ENCODE measurements at regions not wholly inside any gene's neighbourhood (a gene's known extent, or its start where the extent isn't known, plus 50 kb on each side); places are given as distances from the start of the nearest gene placed in this dataset.

GRCh38 chr5:68757626-68758212 is 336.1 kb upstream of the SLC30A5 start:
- Mint-ChIP-seq H3K4me3 (no peak overlapping the region), H3K4me1 (no peaks in the 10 kb centered on the region), H3K36me3 (no peaks in the 10 kb centered on the region), H3K9me3 (peaks cover 5% of the 10 kb centered on the region), H3K27me3 (ENCODE audit: insufficient read depth, low read depth) (no peaks in the 10 kb centered on the region), H3K27ac (no peak overlapping the region)
- DNase-seq (ENCODE audit: low spot score), result no peak
- no peaks in the 10 kb centered on the region for H3K36me3 ChIP-seq
- TF ChIP-seq EZH2phosphoT487 (IDR thresholded peaks at IDR 0.05), result no peak
- TF ChIP-seq EZH2 (IDR thresholded peaks at IDR 0.05), result no peak
- no peak for TF ChIP-seq CTCF (IDR thresholded peaks at IDR 0.05)
- H3K9me3 ChIP-seq (ENCODE audit: low read depth), result no peaks in the 10 kb centered on the region
- no peaks in the 10 kb centered on the region for H3K27me3 ChIP-seq
- H3F3A ChIP-seq (ENCODE audit: low read depth), result no peaks in the 10 kb centered on the region
- no peaks in the 10 kb centered on the region for H3K4me1 ChIP-seq
- no peak overlapping the region for H3K4me2 ChIP-seq
- H3K4me3 ChIP-seq, result no peak overlapping the region
- H4K20me1 ChIP-seq (ENCODE audit: low read depth), result no peaks in the 10 kb centered on the region
- H3K27ac ChIP-seq, result no peak overlapping the region
- no peaks in the 10 kb centered on the region for H3K79me2 ChIP-seq (ENCODE audit: low read depth)
- no peak overlapping the region for H2AFZ ChIP-seq (replicated peaks)
- no peak overlapping the region for H3K9ac ChIP-seq

- Histone ChIP-seq H2AFZ (replicated peaks) (no peak overlapping the region), H3K27ac (no peak overlapping the region), H3K79me2 (ENCODE audit: low read depth) (no peaks in the 10 kb centered on the region), H3K27me3 (no peaks in the 10 kb centered on the region), H3K4me1 (no peaks in the 10 kb centered on the region), H3K9ac (no peak overlapping the region), H3F3A (ENCODE audit: low read depth) (no peaks in the 10 kb centered on the region), H3K4me3 (no peak overlapping the region), H4K20me1 (ENCODE audit: low read depth) (no peaks in the 10 kb centered on the region), H3K4me2 (no peak overlapping the region), H3K36me3 (no peaks in the 10 kb centered on the region), H3K9me3 (ENCODE audit: low read depth) (no peaks in the 10 kb centered on the region)
- peaks cover 3% of the 10 kb centered on the region for H3K9me3 Mint-ChIP-seq
- no peaks in the 10 kb centered on the region for H3K36me3 Mint-ChIP-seq
- no peak overlapping the region for H3K27ac Mint-ChIP-seq
- no peak for DNase-seq (ENCODE audit: low spot score)
- no peaks in the 10 kb centered on the region for H3K4me1 Mint-ChIP-seq
- H3K4me3 Mint-ChIP-seq, result no peak overlapping the region
- H3K27me3 Mint-ChIP-seq (ENCODE audit: insufficient read depth, low read depth), result no peaks in the 10 kb centered on the region
- no peak for TF ChIP-seq EZH2phosphoT487 (IDR thresholded peaks at IDR 0.05)
- no peak for TF ChIP-seq CTCF (IDR thresholded peaks at IDR 0.05)
- TF ChIP-seq EZH2 (IDR thresholded peaks at IDR 0.05), result no peak
Measured at GRCh38 chr5:68759593-68759992, 334.2 kb upstream of the SLC30A5 start.

- Histone ChIP-seq H3K36me3 (no peaks in the 10 kb centered on the region), H3K9ac (no peak overlapping the region), H3K79me2 (ENCODE audit: low read depth) (no peaks in the 10 kb centered on the region), H3K4me2 (no peak overlapping the region), H3K27me3 (no peaks in the 10 kb centered on the region), H4K20me1 (ENCODE audit: low read depth) (no peaks in the 10 kb centered on the region), H3K4me3 (no peak overlapping the region), H3K4me1 (no peaks in the 10 kb centered on the region), H3K9me3 (ENCODE audit: low read depth) (no peaks in the 10 kb centered on the region), H2AFZ (replicated peaks) (no peak overlapping the region), H3K27ac (no peak overlapping the region), H3F3A (ENCODE audit: low read depth) (no peaks in the 10 kb centered on the region)
- H3K4me1 Mint-ChIP-seq, result no peaks in the 10 kb centered on the region
- H3K27ac Mint-ChIP-seq, result no peak overlapping the region
- no peak for TF ChIP-seq EZH2phosphoT487 (IDR thresholded peaks at IDR 0.05)
- TF ChIP-seq CTCF (IDR thresholded peaks at IDR 0.05), result no peak
- TF ChIP-seq EZH2 (IDR thresholded peaks at IDR 0.05), result no peak
- DNase-seq (ENCODE audit: low spot score), result no peak
- H3K4me3 Mint-ChIP-seq, result no peak overlapping the region
- H3K9me3 Mint-ChIP-seq, result no peaks in the 10 kb centered on the region
- no peaks in the 10 kb centered on the region for H3K27me3 Mint-ChIP-seq (ENCODE audit: insufficient read depth, low read depth)
- H3K36me3 Mint-ChIP-seq, result no peaks in the 10 kb centered on the region
Measured at GRCh38 chr5:68762201-68762600, 331.6 kb upstream of the SLC30A5 start.

Data from neural progenitor cell (in vitro differentiated cells).